ENCODE measurements at regions not wholly inside any gene's neighbourhood (a gene's known extent, or its start where the extent isn't known, plus 50 kb on each side); places are given as distances from the start of the nearest gene placed in this dataset.

- no peak overlapping the region for H3K27ac ChIP-seq
Observed at GRCh38 chrX:10039821-10040793, 72.9 kb downstream of the CLDN34 start.

GRCh38 chrX:10040961-10041360 lies 73.8 kb downstream of the CLDN34 start:
- DNase-seq = no peak
- H3K27ac ChIP-seq = no peak overlapping the region
- WGBS, 4 donors = 69 to 88% (median 84%) methylated on average over 4 to 5 of the region's 5 CpGs
- H3K4me1 ChIP-seq = peaks cover 0 to 28% (median 17%) of the 10 kb centered on the region in 12 donors
- no peak for TF ChIP-seq POLR2A (IDR thresholded peaks at IDR 0.05)
- H3K27me3 ChIP-seq = no peaks in the 10 kb centered on the region
- ATAC-seq = no peak
- intact Hi-C loops (cut with DNase I) = no loop called here
- no peak overlapping the region for H3K4me3 ChIP-seq
- H3K9me3 ChIP-seq = no peaks in the 10 kb centered on the region
- H3K36me3 ChIP-seq = no peaks in the 10 kb centered on the region

More at GRCh38 chrX:10039821-10040793, 72.9 kb downstream of the CLDN34 start:
- no peak for DNase-seq
- intact Hi-C loops (cut with DNase I) = no loop called here
- no peaks in the 10 kb centered on the region for H3K9me3 ChIP-seq
- no peaks in the 10 kb centered on the region for H3K27me3 ChIP-seq
- peaks cover 0 to 21% (median 9%) of the 10 kb centered on the region in 12 donors for H3K4me1 ChIP-seq
- no peak for ATAC-seq
- WGBS, 4 donors = 68 to 81% (median 73%) methylated on average over 12 of the region's 12 CpGs
- no peak overlapping the region for H3K4me3 ChIP-seq
- TF ChIP-seq CTCF (IDR thresholded peaks at IDR 0.05) (no peak), POLR2A (IDR thresholded peaks at IDR 0.05) (no peak)
- no peaks in the 10 kb centered on the region for H3K36me3 ChIP-seq

GRCh38 chrX:10041383-10041782 lies 74.2 kb downstream of the CLDN34 start:
- Histone ChIP-seq H3K36me3 (no peaks in the 10 kb centered on the region), H3K4me3 (no peak overlapping the region), H3K27me3 (no peaks in the 10 kb centered on the region), H3K27ac (no peak overlapping the region), H3K4me1 (peaks cover 0 to 32% (median 20%) of the 10 kb centered on the region in 12 donors), H3K9me3 (no peaks in the 10 kb centered on the region)
- TF ChIP-seq POLR2A (IDR thresholded peaks at IDR 0.05) (no peak), CTCF (IDR thresholded peaks at IDR 0.05) (no peak)
- no peak for DNase-seq
- WGBS, 4 donors = 66 to 81% (median 69%) methylated on average over 4 of the region's 4 CpGs
- no peak for ATAC-seq
- intact Hi-C loops (cut with DNase I) = no loop called here

- no peak for TF ChIP-seq CTCF (IDR thresholded peaks at IDR 0.05)
- TF ChIP-seq POLR2A (IDR thresholded peaks at IDR 0.05) = no peak
- intact Hi-C loops (cut with DNase I) = no loop called here
Observed at GRCh38 chrX:10042055-10042454, 74.9 kb downstream of the CLDN34 start.

More at GRCh38 chrX:10042055-10042454, 74.9 kb downstream of the CLDN34 start:
- Histone ChIP-seq H3K9me3 (no peaks in the 10 kb centered on the region), H3K36me3 (no peaks in the 10 kb centered on the region), H3K4me1 (peaks cover 0 to 39% (median 21%) of the 10 kb centered on the region in 12 donors), H3K27ac (no peak overlapping the region), H3K27me3 (no peaks in the 10 kb centered on the region), H3K4me3 (no peak overlapping the region)
- 73 to 96% (median 86%) methylated on average over 4 of the region's 4 CpGs for WGBS, 4 donors
- DNase-seq = no peak
- ATAC-seq = no peak

Measured in heart left ventricle (tissue), 16 donors.